Loucy (cell line): ENCODE measurements at regions not wholly inside any gene's neighbourhood (a gene's known extent, or its start where the extent isn't known, plus 50 kb on each side); places are given as distances from the start of the nearest gene placed in this dataset.
"Not testable (repeated sequence)": the region's sequence is repeated elsewhere in the genome, so short reads cannot be mapped to it uniquely, and the experiment has no call there.

Source experiments
- H2AFZ ChIP-seq: fragments of 200-600 bp; sonication (generic); 2 replicates; pipeline ENCODE4 v1.6.0; 2016; ENCODE audit warnings: antibody characterized with exemption, mild to moderate bottlenecking, low read length, moderate library complexity
- H3F3A ChIP-seq: fragments of 200-600 bp; 2 replicates; pipeline ENCODE4 v1.6.0; 2016; ENCODE audit warnings: antibody characterized with exemption, low read depth, mild to moderate bottlenecking
- H3K27me3 ChIP-seq: fragments of 200-600 bp; sonication (generic); 2 replicates; pipeline ENCODE4 v1.6.1; 2014; ENCODE audit warnings: low read length, mild to moderate bottlenecking; ENCODE audit not compliant: insufficient read depth, poor library complexity, severe bottlenecking
- H3K36me3 ChIP-seq: fragments of 200-600 bp; sonication (generic); 2 replicates; pipeline ENCODE4 v1.6.1; 2016; ENCODE audit warnings: low read length; ENCODE audit not compliant: insufficient read depth
- H3K4me1 ChIP-seq: fragments of 200-600 bp; sonication (generic); 2 replicates; pipeline ENCODE4 v1.5.1; 2014; ENCODE audit warnings: low read length, mild to moderate bottlenecking; ENCODE audit not compliant: insufficient read depth, poor library complexity, severe bottlenecking
- H3K4me2 ChIP-seq: fragments of 200-600 bp; sonication (generic); 2 replicates; pipeline ENCODE4 v1.6.0; 2014; ENCODE audit warnings: antibody characterized with exemption, low read length, low read depth, mild to moderate bottlenecking; ENCODE audit not compliant: poor library complexity, severe bottlenecking
- H3K4me3 ChIP-seq: fragments of 200-600 bp; sonication (generic); 2 replicates; pipeline ENCODE4 v1.5.1; 2014; ENCODE audit warnings: low read length, mild to moderate bottlenecking, mixed read lengths; ENCODE audit not compliant: poor library complexity, severe bottlenecking
- H3K79me2 ChIP-seq: fragments of 200-600 bp; sonication (generic); 2 replicates; pipeline ENCODE4 v1.6.1; 2014; ENCODE audit warnings: low read length; ENCODE audit not compliant: insufficient read depth
- H3K9ac ChIP-seq: fragments of 200-600 bp; sonication (generic); 2 replicates; pipeline ENCODE4 v1.6.0; 2014; ENCODE audit warnings: mild to moderate bottlenecking, low read depth, low read length, moderate library complexity; ENCODE audit not compliant: poor library complexity, severe bottlenecking
- H3K9me2 ChIP-seq: fragments of 200-600 bp; sonication (generic); replicated peaks from 2 replicates; pipeline ENCODE4 v1.6.1; 2016; ENCODE audit warnings: low read depth, low read length, mixed read lengths
- H3K9me3 ChIP-seq: fragments of 200-600 bp; sonication (generic); 2 replicates; pipeline ENCODE4 v1.6.1; 2014; ENCODE audit warnings: mild to moderate bottlenecking, antibody characterized with exemption, low read length, low read depth; ENCODE audit not compliant: insufficient read depth
- H4K20me1 ChIP-seq: fragments of 200-600 bp; sonication (generic); 2 replicates; pipeline ENCODE4 v1.6.0; 2014; ENCODE audit warnings: antibody characterized with exemption, low read length, mild to moderate bottlenecking; ENCODE audit not compliant: insufficient read depth, poor library complexity, severe bottlenecking
- EZH2phosphoT487 ChIP-seq: fragments of 200-600 bp; IDR thresholded peaks from 2 replicates; pipeline ENCODE4 v1.6.1; 2018; ENCODE audit warnings: antibody characterized with exemption, mild to moderate bottlenecking, moderate library complexity, borderline replicate concordance
- TF ChIP-seq, protein P1 (sequence below): fragments of 200-600 bp; sonication (generic); conservative IDR thresholded peaks from 2 replicates; pipeline ENCODE4 v1.5.1; 2014; ENCODE audit warnings: mild to moderate bottlenecking, antibody characterized with exemption, low read length

GRCh38 chr4:85039526-85039925, 73.0 kb upstream of the WDFY3 start:
- no peak overlapping the region for H3K4me2 ChIP-seq
- H3K4me3 ChIP-seq = no peak overlapping the region

DNA sequence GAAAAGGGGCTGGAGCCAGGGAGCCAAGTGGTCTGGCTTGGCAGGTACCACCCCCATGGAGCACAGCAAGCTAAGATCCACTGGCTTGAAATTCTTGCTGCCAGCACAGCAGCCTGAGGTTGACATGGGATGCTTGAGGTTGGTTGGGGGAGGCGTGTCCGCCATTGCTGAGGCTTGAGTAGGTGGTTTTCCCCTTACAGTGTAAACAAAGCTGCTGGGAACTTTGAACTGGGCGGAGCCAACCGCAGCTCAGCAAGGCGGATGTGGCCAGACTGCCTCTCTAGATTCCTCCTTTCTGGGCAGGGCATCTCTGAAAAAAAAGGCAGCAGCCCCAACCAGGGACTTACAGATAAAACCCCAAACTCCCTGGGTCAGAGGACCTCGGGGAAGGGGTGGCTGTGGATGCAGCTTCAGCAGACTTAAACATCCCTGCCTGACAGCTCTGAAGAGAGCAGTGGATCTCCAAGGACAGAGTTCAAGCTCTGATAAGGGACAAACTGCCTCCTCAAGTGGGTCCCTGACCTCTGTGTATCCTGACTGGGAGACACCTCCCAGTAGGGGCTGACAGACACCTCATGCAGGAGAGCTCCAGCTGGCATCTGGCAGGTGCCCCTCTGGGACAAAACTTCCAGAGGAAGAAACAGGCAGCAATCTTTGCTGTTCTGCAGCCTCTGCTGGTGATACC, 77.5 kb upstream of the WDFY3 start:
- H3K9me2 ChIP-seq, H4K20me1 ChIP-seq, H3K4me2 ChIP-seq, H3K9ac ChIP-seq, H3K27me3 ChIP-seq, H3K9me3 ChIP-seq, H3K36me3 ChIP-seq, H3K4me3 ChIP-seq, H3K4me1 ChIP-seq, H3K79me2 ChIP-seq, H3F3A ChIP-seq, H2AFZ ChIP-seq: not testable (repeated sequence)

More at GRCh38 chr4:85039526-85039925, 73.0 kb upstream of the WDFY3 start:
- Histone ChIP-seq H3K4me1 (no peaks in the 10 kb centered on the region), H3K9ac (no peak overlapping the region), H3F3A (no peaks in the 10 kb centered on the region), H3K27me3 (no peaks in the 10 kb centered on the region), H2AFZ (no peak overlapping the region), H3K9me3 (peaks cover 4% of the 10 kb centered on the region; the same call in 1 of the 2 replicates), H3K9me2 (no peaks in the 10 kb centered on the region), H3K36me3 (no peaks in the 10 kb centered on the region), H4K20me1 (no peaks in the 10 kb centered on the region), H3K79me2 (no peaks in the 10 kb centered on the region)
- TF ChIP-seq, protein P1, sequence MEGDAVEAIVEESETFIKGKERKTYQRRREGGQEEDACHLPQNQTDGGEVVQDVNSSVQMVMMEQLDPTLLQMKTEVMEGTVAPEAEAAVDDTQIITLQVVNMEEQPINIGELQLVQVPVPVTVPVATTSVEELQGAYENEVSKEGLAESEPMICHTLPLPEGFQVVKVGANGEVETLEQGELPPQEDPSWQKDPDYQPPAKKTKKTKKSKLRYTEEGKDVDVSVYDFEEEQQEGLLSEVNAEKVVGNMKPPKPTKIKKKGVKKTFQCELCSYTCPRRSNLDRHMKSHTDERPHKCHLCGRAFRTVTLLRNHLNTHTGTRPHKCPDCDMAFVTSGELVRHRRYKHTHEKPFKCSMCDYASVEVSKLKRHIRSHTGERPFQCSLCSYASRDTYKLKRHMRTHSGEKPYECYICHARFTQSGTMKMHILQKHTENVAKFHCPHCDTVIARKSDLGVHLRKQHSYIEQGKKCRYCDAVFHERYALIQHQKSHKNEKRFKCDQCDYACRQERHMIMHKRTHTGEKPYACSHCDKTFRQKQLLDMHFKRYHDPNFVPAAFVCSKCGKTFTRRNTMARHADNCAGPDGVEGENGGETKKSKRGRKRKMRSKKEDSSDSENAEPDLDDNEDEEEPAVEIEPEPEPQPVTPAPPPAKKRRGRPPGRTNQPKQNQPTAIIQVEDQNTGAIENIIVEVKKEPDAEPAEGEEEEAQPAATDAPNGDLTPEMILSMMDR = no peak
- no peak for TF ChIP-seq EZH2phosphoT487

DNA sequence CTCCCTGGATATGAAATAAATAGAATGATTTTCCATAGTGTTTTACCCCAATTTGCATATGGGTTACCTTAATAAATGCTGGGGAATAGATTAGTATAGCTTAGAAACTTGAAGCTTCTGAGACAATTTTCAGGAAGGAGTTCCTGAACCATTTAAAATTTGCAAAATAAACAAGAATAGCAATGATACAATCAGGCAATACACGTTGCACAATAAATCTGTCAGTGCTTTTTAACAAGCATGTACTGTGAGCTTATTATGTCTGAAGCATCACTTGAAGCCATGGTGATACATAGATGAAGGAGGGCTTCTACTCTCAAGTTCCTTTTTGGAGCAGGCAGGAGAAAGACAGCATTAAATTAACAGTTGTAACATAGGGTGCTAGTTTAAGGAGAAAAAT, 84.2 kb upstream of the WDFY3 start:
- Histone ChIP-seq H3K9ac (no peak overlapping the region), H3F3A (no peaks in the 10 kb centered on the region), H3K4me3 (no peak overlapping the region), H3K79me2 (no peaks in the 10 kb centered on the region), H3K9me3 (no peaks in the 10 kb centered on the region), H3K27me3 (no peaks in the 10 kb centered on the region), H3K9me2 (no peaks in the 10 kb centered on the region), H2AFZ (no peak overlapping the region), H3K36me3 (no peaks in the 10 kb centered on the region), H3K4me2 (no peak overlapping the region), H4K20me1 (no peaks in the 10 kb centered on the region), H3K4me1 (no peaks in the 10 kb centered on the region)
- no peak for TF ChIP-seq EZH2phosphoT487
- TF ChIP-seq, protein P1 = no peak

DNA sequence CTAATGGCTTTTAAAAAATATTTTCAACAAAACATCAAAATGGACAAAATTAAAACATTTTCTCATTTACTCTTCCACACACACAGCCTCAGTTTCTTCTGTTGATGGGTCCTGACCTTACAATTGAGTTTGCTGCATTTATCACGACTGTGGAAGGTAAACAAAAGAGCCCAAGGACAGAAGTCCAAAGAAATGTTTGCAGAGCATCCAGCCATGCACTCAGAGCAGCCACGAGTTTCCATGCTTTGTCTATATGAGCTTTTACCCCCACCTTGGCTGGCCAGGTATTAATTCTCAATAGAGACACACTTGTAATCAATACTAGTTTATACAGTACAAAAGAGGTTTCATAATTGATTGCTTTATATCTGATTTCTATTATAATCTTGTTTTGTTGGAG, 85.0 kb upstream of the WDFY3 start:
- no peaks in the 10 kb centered on the region for H3K9me3 ChIP-seq
- no peak overlapping the region for H3K9ac ChIP-seq
- TF ChIP-seq EZH2phosphoT487 = no peak
- TF ChIP-seq, protein P1 = no peak
- H4K20me1 ChIP-seq = no peaks in the 10 kb centered on the region
- H3K9me2 ChIP-seq = no peaks in the 10 kb centered on the region
- no peak overlapping the region for H3K4me2 ChIP-seq
- no peak overlapping the region for H2AFZ ChIP-seq
- H3K4me3 ChIP-seq = no peak overlapping the region
- no peaks in the 10 kb centered on the region for H3K36me3 ChIP-seq
- H3F3A ChIP-seq = no peaks in the 10 kb centered on the region
- H3K79me2 ChIP-seq = no peaks in the 10 kb centered on the region
- H3K27me3 ChIP-seq = no peaks in the 10 kb centered on the region
- no peaks in the 10 kb centered on the region for H3K4me1 ChIP-seq

GRCh38 chr4:85054925-85055324, 88.4 kb upstream of the WDFY3 start:
- not testable (repeated sequence) for H3K4me3 ChIP-seq, H3F3A ChIP-seq, H3K79me2 ChIP-seq, H3K36me3 ChIP-seq, H3K4me1 ChIP-seq, H3K9me2 ChIP-seq, H3K9ac ChIP-seq, H3K27me3 ChIP-seq, H2AFZ ChIP-seq, H4K20me1 ChIP-seq, H3K4me2 ChIP-seq, H3K9me3 ChIP-seq
